GM12875 (cell line): ENCODE measurements at regions not wholly inside any gene's neighbourhood (a gene's known extent, or its start where the extent isn't known, plus 50 kb on each side); places are given as distances from the start of the nearest gene placed in this dataset.

Experiments
- H3K4me3 ChIP-seq: one replicate; pipeline ENCODE4 v1.5.1; 2011; ENCODE audit warnings: low read depth, low read length, control low read depth
- TF ChIP-seq, protein P1 (sequence below): IDR thresholded peaks from 2 replicates; pipeline ENCODE4 v1.5.1; 2011; ENCODE audit warnings: low read depth, mild to moderate bottlenecking, control low read depth, inconsistent platforms, low read length, moderate library complexity, borderline replicate concordance; ENCODE audit not compliant: insufficient read depth

DNA sequence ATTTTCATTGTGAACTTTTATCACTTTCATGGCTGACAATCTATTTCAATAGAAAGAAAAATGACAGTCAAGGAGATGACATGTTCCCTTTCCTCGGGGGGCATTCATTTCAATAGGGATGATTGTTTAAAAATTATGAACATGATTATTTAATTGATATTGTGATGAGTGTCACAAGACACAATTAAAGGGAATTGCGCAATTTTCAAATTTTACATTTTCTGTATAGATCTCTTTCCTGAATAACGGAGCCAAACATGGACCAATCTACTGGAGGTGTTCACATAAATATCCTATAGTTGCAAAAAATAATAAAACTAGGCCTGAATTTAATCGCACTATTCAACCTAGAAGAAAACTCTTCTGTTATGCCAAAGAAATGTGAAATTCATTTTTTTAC, 1274.6 kb downstream of the SLITRK5 start:
- TF ChIP-seq, protein P1, sequence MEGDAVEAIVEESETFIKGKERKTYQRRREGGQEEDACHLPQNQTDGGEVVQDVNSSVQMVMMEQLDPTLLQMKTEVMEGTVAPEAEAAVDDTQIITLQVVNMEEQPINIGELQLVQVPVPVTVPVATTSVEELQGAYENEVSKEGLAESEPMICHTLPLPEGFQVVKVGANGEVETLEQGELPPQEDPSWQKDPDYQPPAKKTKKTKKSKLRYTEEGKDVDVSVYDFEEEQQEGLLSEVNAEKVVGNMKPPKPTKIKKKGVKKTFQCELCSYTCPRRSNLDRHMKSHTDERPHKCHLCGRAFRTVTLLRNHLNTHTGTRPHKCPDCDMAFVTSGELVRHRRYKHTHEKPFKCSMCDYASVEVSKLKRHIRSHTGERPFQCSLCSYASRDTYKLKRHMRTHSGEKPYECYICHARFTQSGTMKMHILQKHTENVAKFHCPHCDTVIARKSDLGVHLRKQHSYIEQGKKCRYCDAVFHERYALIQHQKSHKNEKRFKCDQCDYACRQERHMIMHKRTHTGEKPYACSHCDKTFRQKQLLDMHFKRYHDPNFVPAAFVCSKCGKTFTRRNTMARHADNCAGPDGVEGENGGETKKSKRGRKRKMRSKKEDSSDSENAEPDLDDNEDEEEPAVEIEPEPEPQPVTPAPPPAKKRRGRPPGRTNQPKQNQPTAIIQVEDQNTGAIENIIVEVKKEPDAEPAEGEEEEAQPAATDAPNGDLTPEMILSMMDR = no peak

DNA sequence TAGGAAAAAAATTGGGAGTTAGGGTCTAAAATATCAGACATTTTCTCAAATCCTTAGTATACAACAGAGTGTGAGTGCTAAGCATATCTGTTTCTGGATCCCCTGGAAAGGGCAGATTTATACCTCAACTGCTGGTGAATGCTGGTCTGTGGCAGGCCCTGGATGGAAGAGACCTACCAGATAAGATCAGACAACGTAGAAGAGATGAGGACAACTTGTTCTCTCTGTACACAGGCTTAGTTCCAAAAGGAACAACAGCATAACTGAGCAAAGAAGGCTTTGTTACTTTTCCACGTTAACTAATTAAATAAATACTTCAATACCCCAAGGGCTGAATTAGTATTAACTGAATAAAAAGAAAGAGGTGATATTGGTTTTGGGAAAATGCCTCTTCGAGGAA, 1277.3 kb downstream of the SLITRK5 start:
- H3K4me3 ChIP-seq = no peak overlapping the region

More for the DNA sequence above, 1274.6 kb downstream of the SLITRK5 start:
- no peak overlapping the region for H3K4me3 ChIP-seq

DNA sequence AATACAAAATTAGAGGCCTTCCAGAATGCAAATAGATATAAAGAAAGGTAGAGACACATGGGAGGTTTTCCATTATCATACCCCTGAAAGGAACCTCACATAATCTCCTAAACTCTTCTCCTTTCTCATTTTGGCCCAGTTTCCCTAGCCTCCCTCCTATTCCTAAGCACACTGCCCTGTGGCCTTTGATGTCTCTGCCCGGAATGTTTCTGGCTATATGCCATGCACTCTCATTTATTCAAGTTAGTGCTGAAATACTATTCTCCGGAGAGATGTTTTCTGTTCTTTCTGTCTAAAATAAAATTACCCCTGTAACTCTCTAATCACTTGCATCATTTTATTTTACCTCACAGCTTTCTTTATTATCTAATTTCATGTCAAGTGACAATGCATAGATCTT, 1287.7 kb downstream of the SLITRK5 start:
- H3K4me3 ChIP-seq = no peak overlapping the region
- TF ChIP-seq, protein P1 = no peak

More for the DNA sequence above, 1277.3 kb downstream of the SLITRK5 start:
- TF ChIP-seq, protein P1 = no peak

DNA sequence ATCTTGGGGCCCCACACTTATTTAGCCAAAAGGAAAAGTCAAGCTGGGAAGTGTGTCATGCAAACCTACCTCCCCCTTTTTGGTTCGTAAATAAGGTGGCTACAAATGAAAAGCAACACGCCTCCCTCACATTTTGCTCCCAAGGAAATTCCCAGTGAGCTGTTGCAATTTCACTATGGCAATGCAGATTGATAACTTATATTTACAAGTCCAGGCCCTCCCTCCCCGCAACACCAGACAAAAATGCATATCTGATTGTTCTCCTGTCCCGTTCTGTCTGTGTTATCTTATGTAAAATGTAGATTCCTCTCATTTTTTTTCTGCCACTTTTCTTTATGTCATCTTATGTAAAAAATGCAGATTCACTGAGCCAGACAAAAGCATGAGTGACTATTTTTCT, 1305.3 kb downstream of the SLITRK5 start:
- TF ChIP-seq, protein P1 = no peak
- no peak overlapping the region for H3K4me3 ChIP-seq

DNA sequence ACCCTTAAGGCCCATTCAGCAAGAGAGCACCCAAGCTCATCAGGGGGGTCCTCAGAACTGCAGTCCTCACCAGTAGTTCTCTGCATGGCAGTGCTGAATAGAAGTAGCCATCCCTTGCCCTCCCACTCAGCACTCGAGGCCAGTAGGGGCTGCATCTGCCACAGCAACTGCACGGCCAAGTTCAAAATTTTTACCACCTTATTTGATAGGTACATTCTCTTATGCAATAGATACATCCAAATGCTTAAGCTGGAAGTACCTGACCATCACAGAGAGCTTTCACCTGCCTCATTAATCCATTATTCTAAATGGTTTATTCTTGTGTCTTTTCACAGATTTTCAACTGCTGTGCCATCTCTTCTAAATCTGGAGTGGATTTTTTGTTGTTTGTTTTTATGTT, 1307.4 kb downstream of the SLITRK5 start:
- no peak overlapping the region for H3K4me3 ChIP-seq
- TF ChIP-seq, protein P1 = no peak

DNA sequence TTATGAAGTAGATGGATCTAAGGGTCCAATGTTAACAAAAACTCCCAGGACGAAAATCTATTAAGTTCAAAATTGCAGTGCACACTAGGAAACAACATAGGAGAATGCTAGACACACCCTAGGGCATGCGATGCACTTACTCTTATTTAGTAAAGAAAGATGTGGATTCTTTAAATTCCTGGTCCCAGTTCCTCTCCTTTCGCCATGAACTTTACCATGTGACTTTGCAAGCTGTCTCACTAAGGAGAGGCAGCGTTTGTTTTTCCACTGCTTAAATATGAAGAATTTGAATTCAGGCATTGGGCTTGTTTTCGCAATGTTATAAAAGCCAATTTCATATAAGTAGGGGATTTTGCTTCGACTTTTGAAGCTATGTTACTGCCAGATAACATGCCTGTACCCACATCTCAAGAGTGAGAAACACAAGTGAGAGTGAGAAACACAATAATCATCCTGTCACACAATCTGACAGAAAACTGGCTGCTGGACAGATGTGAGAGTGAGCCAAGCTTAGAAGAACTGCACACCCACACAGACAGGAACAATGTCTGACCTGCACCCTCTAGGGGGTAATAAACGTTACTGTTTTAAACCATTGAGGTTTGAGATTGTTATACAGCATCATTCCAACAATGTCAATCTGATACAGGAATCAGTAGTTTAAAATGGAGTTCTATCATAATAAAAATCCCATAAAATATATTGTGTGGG, 1308.4 kb downstream of the SLITRK5 start:
- no peak overlapping the region for H3K4me3 ChIP-seq
- TF ChIP-seq, protein P1 = no peak

DNA sequence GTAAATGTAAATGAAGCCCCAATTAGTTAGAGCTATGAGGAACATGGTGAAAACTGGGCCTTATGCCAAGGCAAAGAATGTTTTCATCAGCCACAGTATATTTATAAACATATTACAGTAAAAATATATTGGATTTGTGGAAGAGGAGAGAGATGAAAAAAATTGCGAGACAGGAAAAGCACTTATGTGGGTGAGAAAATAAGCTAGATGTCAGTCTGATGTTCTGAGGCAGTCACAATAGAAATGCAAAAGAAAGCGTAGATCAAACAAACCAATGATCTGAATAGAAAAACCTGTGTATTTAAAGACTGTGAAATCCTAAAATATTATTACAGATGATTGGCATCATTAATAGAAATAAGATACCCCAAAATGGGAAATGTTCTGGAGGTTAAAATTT, 1332.5 kb downstream of the SLITRK5 start:
- no peak overlapping the region for H3K4me3 ChIP-seq
- TF ChIP-seq, protein P1 = no peak
